HepG2 (cell line): ENCODE measurements at regions not wholly inside any gene's neighbourhood (a gene's known extent, or its start where the extent isn't known, plus 50 kb on each side); places are given as distances from the start of the nearest gene placed in this dataset.
A peak's percentile ranks its signal among the peaks of the same experiment; 100 is the strongest.

Source experiments
- AGO2 ChIP-seq: fragments of 200-400 bp; formaldehyde crosslinking; optimal IDR thresholded peaks from 2 replicates; pipeline ENCODE3; 2017; ENCODE audit warnings: mild to moderate bottlenecking, low read depth, low read length, moderate library complexity
- ELF3 ChIP-seq: IDR thresholded peaks from 2 replicates; pipeline ENCODE4 v1.6.1; 2016; ENCODE audit warnings: missing genetic modification reagents, missing compliant biosample characterization
- GABPB1 ChIP-seq: IDR thresholded peaks from 2 replicates; pipeline ENCODE4 v1.6.1; 2016; ENCODE audit warnings: mild to moderate bottlenecking, missing genetic modification reagents, moderate library complexity, missing compliant biosample characterization
- GLI4 ChIP-seq: sonication (generic); formaldehyde crosslinking; IDR thresholded peaks from 2 replicates; pipeline ENCODE4 v1.5.1; 2020; ENCODE audit warnings: missing genetic modification reagents, mild to moderate bottlenecking, moderate library complexity, borderline replicate concordance
- MED1 ChIP-seq: sonication (generic); formaldehyde crosslinking; IDR thresholded peaks from 2 replicates; pipeline ENCODE4 v1.4.0; 2020; ENCODE audit warnings: missing genetic modification reagents
- MYNN ChIP-seq: sonication (generic); formaldehyde crosslinking; IDR thresholded peaks from 2 replicates; pipeline ENCODE4 v1.4.0; 2020; ENCODE audit warnings: mild to moderate bottlenecking, low read depth, missing genetic modification reagents
- NAIF1 ChIP-seq: sonication (generic); formaldehyde crosslinking; IDR thresholded peaks from 2 replicates; pipeline ENCODE4 v1.5.0; 2020; ENCODE audit warnings: mild to moderate bottlenecking, missing genetic modification reagents, borderline replicate concordance
- NCOA5 ChIP-seq: sonication (generic); formaldehyde crosslinking; IDR thresholded peaks from 2 replicates; pipeline ENCODE4 v1.4.0; 2020; ENCODE audit warnings: missing genetic modification reagents
- NFE2 ChIP-seq: sonication (generic); formaldehyde crosslinking; IDR thresholded peaks from 2 replicates; pipeline ENCODE4 v1.4.0; 2020; ENCODE audit warnings: missing genetic modification reagents
- NR3C1 ChIP-seq: sonication (generic); formaldehyde crosslinking; IDR thresholded peaks from 2 replicates; pipeline ENCODE4 v1.4.0; 2020; ENCODE audit warnings: missing genetic modification reagents
- RNF2 ChIP-seq: fragments of 450-650 bp; conservative IDR thresholded peaks from 2 replicates; pipeline ENCODE4 v1.6.1; 2016; ENCODE audit warnings: low read depth
- SOX6 ChIP-seq, 2 experiments: fragments of 450-650 bp in 1 of 2; sonication (generic) in 1 of 2; formaldehyde crosslinking in 1 of 2; IDR thresholded peaks; 2 replicates each; pipeline versions ENCODE4 v1.4.0 to v1.6.1; 2017 to 2020; ENCODE audit warnings: antibody characterized with exemption in 1 of 2, mild to moderate bottlenecking in 1 of 2, missing genetic modification reagents in 1 of 2
- ZNF329 ChIP-seq: sonication (generic); formaldehyde crosslinking; IDR thresholded peaks from 2 replicates; pipeline ENCODE4 v1.9.0; 2021; ENCODE audit warnings: low read depth, mild to moderate bottlenecking, missing genetic modification reagents
- ZNF589 ChIP-seq: sonication (generic); formaldehyde crosslinking; conservative IDR thresholded peaks from 2 replicates; pipeline ENCODE4 v1.8.0; 2022; ENCODE audit warnings: mild to moderate bottlenecking, moderate library complexity, missing genetic modification reagents
- ZNF780A ChIP-seq: sonication (generic); formaldehyde crosslinking; IDR thresholded peaks from 2 replicates; pipeline ENCODE4 v1.8.0; 2022; ENCODE audit warnings: mild to moderate bottlenecking, missing genetic modification reagents, moderate library complexity
- ZNF850 ChIP-seq: sonication (generic); formaldehyde crosslinking; conservative IDR thresholded peaks from 2 replicates; pipeline ENCODE4 v1.9.0; 2021; ENCODE audit warnings: mild to moderate bottlenecking, missing genetic modification reagents
- TF ChIP-seq, protein P1 (sequence below): sonication (generic); formaldehyde crosslinking; conservative IDR thresholded peaks from 2 replicates; pipeline ENCODE4 v1.8.1; 2023; ENCODE audit warnings: missing genetic modification reagents
- TF ChIP-seq, protein P2 (sequence below): sonication (generic); formaldehyde crosslinking; IDR thresholded peaks from 2 replicates; pipeline ENCODE4 v1.8.1; 2023; ENCODE audit warnings: mild to moderate bottlenecking, inconsistent platforms, moderate library complexity, missing genetic modification reagents, borderline replicate concordance
- TF ChIP-seq, protein P3 (sequence below): sonication (generic); formaldehyde crosslinking; IDR thresholded peaks from 2 replicates; pipeline ENCODE4 v1.4.0; 2020; ENCODE audit warnings: missing genetic modification reagents, borderline replicate concordance
- TF ChIP-seq, protein P4 (sequence below): sonication (generic); formaldehyde crosslinking; IDR thresholded peaks from 2 replicates; pipeline ENCODE4 v1.5.0; 2020; ENCODE audit warnings: missing genetic modification reagents
- TF ChIP-seq, protein P5 (sequence below): sonication (generic); formaldehyde crosslinking; IDR thresholded peaks from 2 replicates; pipeline ENCODE4 v1.9.0; 2022; ENCODE audit warnings: missing genetic modification reagents, mild to moderate bottlenecking, borderline replicate concordance
- TF ChIP-seq, protein P6 (sequence below): sonication (generic); formaldehyde crosslinking; IDR thresholded peaks from 2 replicates; pipeline ENCODE4 v1.8.1; 2023; ENCODE audit warnings: mild to moderate bottlenecking, missing genetic modification reagents, borderline replicate concordance

DNA sequence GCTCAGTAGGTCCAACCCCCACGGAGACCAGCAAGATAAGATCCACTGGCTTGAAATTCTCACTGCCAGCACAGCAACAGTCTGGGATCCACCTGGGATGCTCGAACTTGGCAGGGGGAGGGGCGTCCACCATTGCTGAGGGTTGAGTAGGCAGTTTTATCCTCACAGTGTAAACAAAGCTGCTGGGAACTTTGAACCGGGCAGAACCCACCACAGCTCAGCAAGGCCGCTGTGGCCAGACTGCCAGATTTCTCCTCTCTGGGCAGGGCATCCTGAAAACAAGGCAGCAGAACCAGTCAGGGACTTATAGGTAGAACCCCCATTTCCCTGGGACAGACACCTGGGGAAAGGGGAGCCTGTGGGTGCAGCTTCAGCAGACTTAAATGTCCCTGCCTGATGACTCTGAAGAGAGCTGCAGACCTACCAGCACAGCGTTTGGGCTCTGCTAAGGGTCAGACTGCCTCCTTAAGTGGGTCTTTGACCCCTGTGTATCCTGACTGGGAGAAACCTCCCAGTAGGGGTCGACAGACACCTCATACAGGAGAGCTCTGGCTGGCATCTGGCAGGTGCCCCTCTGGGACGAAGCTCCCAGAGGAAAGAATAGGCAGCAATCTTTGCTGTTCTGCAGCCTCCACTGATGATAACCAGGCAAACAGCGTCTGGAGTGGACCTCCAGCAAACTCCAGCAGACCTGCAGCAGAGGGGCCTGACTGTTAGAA, 782.4 kb upstream of the EYS start (continued):
- TF ChIP-seq, protein P1, sequence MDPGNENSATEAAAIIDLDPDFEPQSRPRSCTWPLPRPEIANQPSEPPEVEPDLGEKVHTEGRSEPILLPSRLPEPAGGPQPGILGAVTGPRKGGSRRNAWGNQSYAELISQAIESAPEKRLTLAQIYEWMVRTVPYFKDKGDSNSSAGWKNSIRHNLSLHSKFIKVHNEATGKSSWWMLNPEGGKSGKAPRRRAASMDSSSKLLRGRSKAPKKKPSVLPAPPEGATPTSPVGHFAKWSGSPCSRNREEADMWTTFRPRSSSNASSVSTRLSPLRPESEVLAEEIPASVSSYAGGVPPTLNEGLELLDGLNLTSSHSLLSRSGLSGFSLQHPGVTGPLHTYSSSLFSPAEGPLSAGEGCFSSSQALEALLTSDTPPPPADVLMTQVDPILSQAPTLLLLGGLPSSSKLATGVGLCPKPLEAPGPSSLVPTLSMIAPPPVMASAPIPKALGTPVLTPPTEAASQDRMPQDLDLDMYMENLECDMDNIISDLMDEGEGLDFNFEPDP (CRISPR knock-in tag) = no peak
- TF ChIP-seq NR3C1 (CRISPR knock-in tag) (no peak), NAIF1 (CRISPR knock-in tag) (no peak), ZNF589 (CRISPR knock-in tag) (no peak), ZNF850 (CRISPR knock-in tag) (no peak), MYNN (CRISPR knock-in tag) (no peak), NFE2 (no peak), ELF3 (CRISPR knock-in tag) (no peak), ZNF329 (no peak), GLI4 (CRISPR knock-in tag) (no peak), AGO2 (no peak), RNF2 (no peak), MED1 (CRISPR knock-in tag) (0 out of 2 replicates have a peak, but pooled peaks have one; percentile 29), SOX6 (IDR thresholded peaks at IDR 0.05) (no peak), SOX6 (CRISPR knock-in tag; IDR thresholded peaks at IDR 0.05) (peak; percentile 68), GABPB1 (no peak), ZNF780A (CRISPR knock-in tag) (no peak), NCOA5 (CRISPR knock-in tag) (no peak)
- TF ChIP-seq, protein P2, sequence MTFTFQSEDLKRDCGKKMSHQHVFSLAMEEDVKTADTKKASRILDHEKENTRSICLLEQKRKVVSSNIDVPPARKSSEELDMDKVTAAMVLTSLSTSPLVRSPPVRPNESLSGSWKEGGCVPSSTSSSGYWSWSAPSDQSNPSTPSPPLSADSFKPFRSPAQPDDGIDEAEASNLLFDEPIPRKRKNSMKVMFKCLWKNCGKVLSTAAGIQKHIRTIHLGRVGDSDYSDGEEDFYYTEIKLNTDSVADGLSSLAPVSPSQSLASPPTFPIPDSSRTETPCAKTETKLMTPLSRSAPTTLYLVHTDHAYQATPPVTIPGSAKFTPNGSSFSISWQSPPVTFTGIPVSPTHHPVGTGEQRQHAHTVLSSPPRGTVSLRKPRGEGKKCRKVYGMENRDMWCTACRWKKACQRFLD = no peak
- TF ChIP-seq, protein P3, sequence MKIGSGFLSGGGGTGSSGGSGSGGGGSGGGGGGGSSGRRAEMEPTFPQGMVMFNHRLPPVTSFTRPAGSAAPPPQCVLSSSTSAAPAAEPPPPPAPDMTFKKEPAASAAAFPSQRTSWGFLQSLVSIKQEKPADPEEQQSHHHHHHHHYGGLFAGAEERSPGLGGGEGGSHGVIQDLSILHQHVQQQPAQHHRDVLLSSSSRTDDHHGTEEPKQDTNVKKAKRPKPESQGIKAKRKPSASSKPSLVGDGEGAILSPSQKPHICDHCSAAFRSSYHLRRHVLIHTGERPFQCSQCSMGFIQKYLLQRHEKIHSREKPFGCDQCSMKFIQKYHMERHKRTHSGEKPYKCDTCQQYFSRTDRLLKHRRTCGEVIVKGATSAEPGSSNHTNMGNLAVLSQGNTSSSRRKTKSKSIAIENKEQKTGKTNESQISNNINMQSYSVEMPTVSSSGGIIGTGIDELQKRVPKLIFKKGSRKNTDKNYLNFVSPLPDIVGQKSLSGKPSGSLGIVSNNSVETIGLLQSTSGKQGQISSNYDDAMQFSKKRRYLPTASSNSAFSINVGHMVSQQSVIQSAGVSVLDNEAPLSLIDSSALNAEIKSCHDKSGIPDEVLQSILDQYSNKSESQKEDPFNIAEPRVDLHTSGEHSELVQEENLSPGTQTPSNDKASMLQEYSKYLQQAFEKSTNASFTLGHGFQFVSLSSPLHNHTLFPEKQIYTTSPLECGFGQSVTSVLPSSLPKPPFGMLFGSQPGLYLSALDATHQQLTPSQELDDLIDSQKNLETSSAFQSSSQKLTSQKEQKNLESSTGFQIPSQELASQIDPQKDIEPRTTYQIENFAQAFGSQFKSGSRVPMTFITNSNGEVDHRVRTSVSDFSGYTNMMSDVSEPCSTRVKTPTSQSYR (CRISPR knock-in tag) = peak; percentile 94
- TF ChIP-seq, protein P4, sequence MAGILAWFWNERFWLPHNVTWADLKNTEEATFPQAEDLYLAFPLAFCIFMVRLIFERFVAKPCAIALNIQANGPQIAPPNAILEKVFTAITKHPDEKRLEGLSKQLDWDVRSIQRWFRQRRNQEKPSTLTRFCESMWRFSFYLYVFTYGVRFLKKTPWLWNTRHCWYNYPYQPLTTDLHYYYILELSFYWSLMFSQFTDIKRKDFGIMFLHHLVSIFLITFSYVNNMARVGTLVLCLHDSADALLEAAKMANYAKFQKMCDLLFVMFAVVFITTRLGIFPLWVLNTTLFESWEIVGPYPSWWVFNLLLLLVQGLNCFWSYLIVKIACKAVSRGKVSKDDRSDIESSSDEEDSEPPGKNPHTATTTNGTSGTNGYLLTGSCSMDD (CRISPR knock-in tag) = no peak
- TF ChIP-seq, protein P5, sequence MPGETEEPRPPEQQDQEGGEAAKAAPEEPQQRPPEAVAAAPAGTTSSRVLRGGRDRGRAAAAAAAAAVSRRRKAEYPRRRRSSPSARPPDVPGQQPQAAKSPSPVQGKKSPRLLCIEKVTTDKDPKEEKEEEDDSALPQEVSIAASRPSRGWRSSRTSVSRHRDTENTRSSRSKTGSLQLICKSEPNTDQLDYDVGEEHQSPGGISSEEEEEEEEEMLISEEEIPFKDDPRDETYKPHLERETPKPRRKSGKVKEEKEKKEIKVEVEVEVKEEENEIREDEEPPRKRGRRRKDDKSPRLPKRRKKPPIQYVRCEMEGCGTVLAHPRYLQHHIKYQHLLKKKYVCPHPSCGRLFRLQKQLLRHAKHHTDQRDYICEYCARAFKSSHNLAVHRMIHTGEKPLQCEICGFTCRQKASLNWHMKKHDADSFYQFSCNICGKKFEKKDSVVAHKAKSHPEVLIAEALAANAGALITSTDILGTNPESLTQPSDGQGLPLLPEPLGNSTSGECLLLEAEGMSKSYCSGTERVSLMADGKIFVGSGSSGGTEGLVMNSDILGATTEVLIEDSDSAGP (CRISPR knock-in tag) = peak; percentile 74; the same call in 1 of the 2 replicates
- TF ChIP-seq, protein P6, sequence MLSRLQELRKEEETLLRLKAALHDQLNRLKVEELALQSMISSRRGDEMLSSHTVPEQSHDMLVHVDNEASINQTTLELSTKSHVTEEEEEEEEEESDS = no peak
